ENCODE measurements at regions not wholly inside any gene's neighbourhood (a gene's known extent, or its start where the extent isn't known, plus 50 kb on each side); places are given as distances from the start of the nearest gene placed in this dataset.

DNA sequence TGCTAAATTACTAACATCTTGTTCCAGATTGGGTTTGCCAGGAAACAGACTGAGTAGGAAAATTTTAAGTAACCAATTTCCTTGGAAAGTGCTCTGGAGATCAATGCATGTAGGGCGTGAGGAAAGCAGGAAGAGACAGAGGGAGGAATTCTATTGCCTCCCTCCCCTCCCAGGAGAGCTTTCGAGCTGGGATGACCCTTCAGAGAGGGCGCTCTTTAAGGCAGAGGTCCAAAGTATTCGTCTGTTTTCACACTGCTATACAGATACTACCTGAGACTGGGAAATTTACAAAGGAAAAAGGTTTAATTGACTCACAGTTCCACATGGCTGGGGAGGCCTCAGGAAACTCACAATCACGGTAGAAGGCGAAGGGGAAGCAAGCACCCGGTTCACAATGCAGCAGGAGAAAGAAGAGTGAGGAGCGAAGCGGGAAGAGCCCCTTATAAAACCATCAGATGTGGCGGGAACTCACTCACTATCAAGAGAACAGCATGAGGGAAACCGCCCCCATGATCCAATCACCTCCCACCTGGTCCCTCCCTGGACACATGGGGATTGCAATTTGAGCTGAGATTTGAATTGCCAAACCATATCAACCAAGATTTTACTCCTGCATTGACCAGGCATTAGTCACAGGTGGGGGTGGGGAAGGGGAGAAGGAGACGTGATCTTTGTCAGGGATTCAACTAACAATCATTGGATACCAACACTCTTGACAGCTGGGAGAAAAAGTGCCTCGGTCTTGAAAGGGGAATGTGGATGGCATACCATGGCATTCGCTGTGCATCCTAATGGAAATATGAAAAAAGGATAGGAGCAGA is 63.8 kb downstream of the SLITRK2 start:
- no peak overlapping the region for H3K27ac Mint-ChIP-seq
- TF ChIP-seq, protein P1, sequence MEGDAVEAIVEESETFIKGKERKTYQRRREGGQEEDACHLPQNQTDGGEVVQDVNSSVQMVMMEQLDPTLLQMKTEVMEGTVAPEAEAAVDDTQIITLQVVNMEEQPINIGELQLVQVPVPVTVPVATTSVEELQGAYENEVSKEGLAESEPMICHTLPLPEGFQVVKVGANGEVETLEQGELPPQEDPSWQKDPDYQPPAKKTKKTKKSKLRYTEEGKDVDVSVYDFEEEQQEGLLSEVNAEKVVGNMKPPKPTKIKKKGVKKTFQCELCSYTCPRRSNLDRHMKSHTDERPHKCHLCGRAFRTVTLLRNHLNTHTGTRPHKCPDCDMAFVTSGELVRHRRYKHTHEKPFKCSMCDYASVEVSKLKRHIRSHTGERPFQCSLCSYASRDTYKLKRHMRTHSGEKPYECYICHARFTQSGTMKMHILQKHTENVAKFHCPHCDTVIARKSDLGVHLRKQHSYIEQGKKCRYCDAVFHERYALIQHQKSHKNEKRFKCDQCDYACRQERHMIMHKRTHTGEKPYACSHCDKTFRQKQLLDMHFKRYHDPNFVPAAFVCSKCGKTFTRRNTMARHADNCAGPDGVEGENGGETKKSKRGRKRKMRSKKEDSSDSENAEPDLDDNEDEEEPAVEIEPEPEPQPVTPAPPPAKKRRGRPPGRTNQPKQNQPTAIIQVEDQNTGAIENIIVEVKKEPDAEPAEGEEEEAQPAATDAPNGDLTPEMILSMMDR (IDR thresholded peaks at IDR 0.05; ENCODE audit: unreplicated experiment) = no peak
- no peak for DNase-seq (ENCODE audit: low spot score in 2 of 2, unreplicated experiment in 2 of 2)
- no peak overlapping the region for H3K4me3 Mint-ChIP-seq
- peaks cover 6% of the 10 kb centered on the region for H3K4me1 Mint-ChIP-seq
- H3K36me3 Mint-ChIP-seq = no peaks in the 10 kb centered on the region
- H3K9me3 Mint-ChIP-seq = peaks cover 20% of the 10 kb centered on the region
- no peaks in the 10 kb centered on the region for H3K27me3 Mint-ChIP-seq (ENCODE audit: low read depth)

DNA sequence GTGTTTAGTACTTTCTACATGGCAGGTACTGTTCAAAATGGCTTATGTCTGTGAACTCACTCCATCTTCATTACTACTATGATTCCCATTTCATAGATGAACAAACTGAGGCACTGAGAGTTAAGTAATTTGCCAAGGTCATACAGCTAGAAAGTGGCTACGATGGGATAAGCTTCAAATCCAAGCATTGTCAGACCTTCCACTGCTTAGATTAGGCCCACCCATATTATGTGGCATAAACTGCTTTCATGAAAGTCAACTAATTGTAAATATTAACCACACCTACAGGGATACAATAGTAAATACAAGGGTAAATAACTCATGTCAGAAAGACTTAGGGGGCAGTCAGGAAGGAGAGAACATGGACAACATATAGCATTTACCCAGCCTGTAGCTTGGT is 68.8 kb downstream of the SLITRK2 start:
- H3K27ac Mint-ChIP-seq = no peak overlapping the region
- no peaks in the 10 kb centered on the region for H3K4me1 Mint-ChIP-seq
- TF ChIP-seq, protein P1 (IDR thresholded peaks at IDR 0.05; ENCODE audit: unreplicated experiment) = no peak
- no peak for DNase-seq (ENCODE audit: low spot score in 2 of 2, unreplicated experiment in 2 of 2)
- H3K27me3 Mint-ChIP-seq (ENCODE audit: low read depth) = no peaks in the 10 kb centered on the region
- H3K4me3 Mint-ChIP-seq = no peak overlapping the region
- H3K9me3 Mint-ChIP-seq = peaks cover 39% of the 10 kb centered on the region
- H3K36me3 Mint-ChIP-seq = no peaks in the 10 kb centered on the region

DNA sequence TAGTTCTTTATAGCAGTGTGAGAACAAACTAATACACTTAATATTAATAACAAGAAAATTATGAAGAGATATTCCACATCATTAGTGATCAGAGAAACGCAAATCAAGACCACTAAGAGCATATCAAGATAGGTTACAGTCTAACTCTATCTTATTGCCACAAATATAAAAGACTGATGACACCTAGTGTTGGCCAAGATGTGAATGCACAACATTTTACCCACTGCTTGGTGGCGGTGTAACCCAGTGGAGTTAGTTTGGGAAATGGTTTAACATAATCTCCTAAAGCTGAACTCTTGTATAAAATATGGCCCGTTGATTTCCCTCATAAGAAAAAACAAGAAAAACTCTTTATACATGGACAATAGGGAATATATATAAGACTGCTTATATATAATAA is 92.4 kb downstream of the SLITRK2 start:
- no peaks in the 10 kb centered on the region for H3K27me3 Mint-ChIP-seq (ENCODE audit: low read depth)
- peaks cover 14% of the 10 kb centered on the region for H3K9me3 Mint-ChIP-seq
- no peak for DNase-seq (ENCODE audit: low spot score in 2 of 2, unreplicated experiment in 2 of 2)
- H3K27ac Mint-ChIP-seq = no peak overlapping the region
- no peaks in the 10 kb centered on the region for H3K36me3 Mint-ChIP-seq
- H3K4me3 Mint-ChIP-seq = no peak overlapping the region
- TF ChIP-seq, protein P1 (IDR thresholded peaks at IDR 0.05; ENCODE audit: unreplicated experiment) = no peak
- H3K4me1 Mint-ChIP-seq = no peaks in the 10 kb centered on the region

DNA sequence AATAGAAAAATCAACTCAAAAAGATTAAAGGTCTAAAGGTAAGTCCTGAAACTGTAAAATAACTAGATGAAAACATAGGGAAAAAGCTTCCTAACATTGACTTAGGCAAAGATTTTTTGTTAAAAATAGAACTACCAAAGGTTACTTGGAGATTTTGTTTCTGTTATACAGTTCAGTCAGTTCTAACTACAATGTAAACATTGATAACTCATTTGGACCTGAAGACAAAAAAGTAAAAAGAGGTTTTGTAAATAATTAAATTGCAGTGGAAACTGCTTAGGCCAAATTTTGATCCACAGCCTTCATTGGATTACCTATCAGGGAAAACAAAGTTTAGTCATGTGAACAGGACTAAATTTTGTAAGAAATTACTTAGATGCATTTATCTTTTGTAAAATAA is 101.8 kb downstream of the SLITRK2 start:
- no peak for DNase-seq (ENCODE audit: low spot score in 2 of 2, unreplicated experiment in 2 of 2)
- no peaks in the 10 kb centered on the region for H3K27me3 Mint-ChIP-seq (ENCODE audit: low read depth)
- H3K27ac Mint-ChIP-seq = no peak overlapping the region
- H3K36me3 Mint-ChIP-seq = no peaks in the 10 kb centered on the region
- H3K4me1 Mint-ChIP-seq = no peaks in the 10 kb centered on the region
- TF ChIP-seq, protein P1 (IDR thresholded peaks at IDR 0.05; ENCODE audit: unreplicated experiment) = no peak
- H3K9me3 Mint-ChIP-seq = peaks cover 32% of the 10 kb centered on the region
- H3K4me3 Mint-ChIP-seq = no peak overlapping the region

DNA sequence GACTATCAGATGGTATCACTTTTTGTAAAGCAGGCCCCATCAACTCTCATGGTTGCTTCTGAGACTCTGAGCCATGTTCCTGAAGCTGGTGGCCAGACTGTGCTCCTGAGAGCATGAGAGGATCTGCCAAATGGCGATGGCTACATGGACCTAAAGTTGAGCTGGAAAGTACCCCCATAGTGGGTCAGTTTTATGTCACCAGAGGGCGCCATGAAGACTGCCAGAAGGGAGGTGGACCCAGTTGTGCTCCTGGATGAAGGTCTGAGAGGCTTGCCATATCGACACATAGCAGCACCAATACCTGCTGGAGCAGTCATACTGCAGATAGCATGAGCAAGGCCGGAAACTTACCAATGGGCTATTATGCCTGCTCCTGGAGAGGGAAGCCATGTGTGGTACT is 105.7 kb downstream of the SLITRK2 start:
- Mint-ChIP-seq H3K27me3 (ENCODE audit: low read depth) (no peaks in the 10 kb centered on the region), H3K4me3 (no peak overlapping the region), H3K36me3 (no peaks in the 10 kb centered on the region), H3K27ac (no peak overlapping the region), H3K4me1 (no peaks in the 10 kb centered on the region), H3K9me3 (peaks cover 42% of the 10 kb centered on the region)
- TF ChIP-seq, protein P1 (IDR thresholded peaks at IDR 0.05; ENCODE audit: unreplicated experiment) = no peak
- no peak for DNase-seq (ENCODE audit: low spot score in 2 of 2, unreplicated experiment in 2 of 2)
